ENCODE measurements at regions not wholly inside any gene's neighbourhood (a gene's known extent, or its start where the extent isn't known, plus 50 kb on each side); places are given as distances from the start of the nearest gene placed in this dataset.

DNA sequence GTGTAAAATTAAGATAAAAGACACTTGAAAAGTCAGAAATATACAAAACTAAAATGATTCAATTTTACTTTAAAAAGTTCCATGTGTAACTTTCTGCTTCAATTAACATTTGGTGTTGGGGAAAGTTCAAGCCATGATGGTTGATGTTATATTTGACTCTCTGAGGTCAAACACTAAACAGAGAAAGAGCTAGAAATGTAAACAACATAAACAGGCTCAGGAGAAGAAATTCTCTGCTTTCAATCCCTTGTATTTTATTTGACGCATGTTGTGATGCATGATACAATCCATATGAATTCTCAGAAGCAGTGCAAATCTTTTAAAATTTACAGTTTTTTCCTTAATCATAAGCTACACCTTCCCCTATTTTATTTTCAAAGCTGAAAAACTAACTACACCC lies 822.4 kb downstream of the PCDH18 start:
- Histone ChIP-seq H3K9me3 (ENCODE audit: control insufficient read depth, insufficient read depth, low read depth, low read length) (no peaks in the 10 kb centered on the region), H3K27ac (ENCODE audit: low read length) (no peak overlapping the region), H3K36me3 (ENCODE audit: control insufficient read depth, insufficient read depth, low read length) (no peaks in the 10 kb centered on the region), H3K4me3 (ENCODE audit: low read depth in 2 of 2, low read length in 2 of 2) (no peak overlapping the region), H3K4me1 (ENCODE audit: control insufficient read depth, insufficient read depth, low read length) (no peaks in the 10 kb centered on the region), H3K27me3 (ENCODE audit: control insufficient read depth, insufficient read depth, low read length) (no peaks in the 10 kb centered on the region)
- in situ Hi-C loops (cut with HindIII; ENCODE audit: low pct_unique_long_range_greater_than_20kb, low sequenced_read_pairs) (no loop called here), intact Hi-C loops (cut with micrococcal nuclease; ENCODE audit: unreplicated experiment) (no loop called here)
- CTCF ChIA-PET: no interaction called here
- POLR2A ChIA-PET: no interaction called here
- no TSS peak for BruUV-seq (replicated peaks)
- DNase-seq (ENCODE audit: low read depth, low spot score) (no peak), ATAC-seq (no peak)
- TF ChIP-seq SIN3A (IDR thresholded peaks at IDR 0.05; ENCODE audit: borderline replicate concordance, insufficient read depth, low read depth, low read length): no peak
- TF ChIP-seq, protein P1, sequence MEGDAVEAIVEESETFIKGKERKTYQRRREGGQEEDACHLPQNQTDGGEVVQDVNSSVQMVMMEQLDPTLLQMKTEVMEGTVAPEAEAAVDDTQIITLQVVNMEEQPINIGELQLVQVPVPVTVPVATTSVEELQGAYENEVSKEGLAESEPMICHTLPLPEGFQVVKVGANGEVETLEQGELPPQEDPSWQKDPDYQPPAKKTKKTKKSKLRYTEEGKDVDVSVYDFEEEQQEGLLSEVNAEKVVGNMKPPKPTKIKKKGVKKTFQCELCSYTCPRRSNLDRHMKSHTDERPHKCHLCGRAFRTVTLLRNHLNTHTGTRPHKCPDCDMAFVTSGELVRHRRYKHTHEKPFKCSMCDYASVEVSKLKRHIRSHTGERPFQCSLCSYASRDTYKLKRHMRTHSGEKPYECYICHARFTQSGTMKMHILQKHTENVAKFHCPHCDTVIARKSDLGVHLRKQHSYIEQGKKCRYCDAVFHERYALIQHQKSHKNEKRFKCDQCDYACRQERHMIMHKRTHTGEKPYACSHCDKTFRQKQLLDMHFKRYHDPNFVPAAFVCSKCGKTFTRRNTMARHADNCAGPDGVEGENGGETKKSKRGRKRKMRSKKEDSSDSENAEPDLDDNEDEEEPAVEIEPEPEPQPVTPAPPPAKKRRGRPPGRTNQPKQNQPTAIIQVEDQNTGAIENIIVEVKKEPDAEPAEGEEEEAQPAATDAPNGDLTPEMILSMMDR (IDR thresholded peaks at IDR 0.05): no peak
- TF ChIP-seq, protein P2, sequence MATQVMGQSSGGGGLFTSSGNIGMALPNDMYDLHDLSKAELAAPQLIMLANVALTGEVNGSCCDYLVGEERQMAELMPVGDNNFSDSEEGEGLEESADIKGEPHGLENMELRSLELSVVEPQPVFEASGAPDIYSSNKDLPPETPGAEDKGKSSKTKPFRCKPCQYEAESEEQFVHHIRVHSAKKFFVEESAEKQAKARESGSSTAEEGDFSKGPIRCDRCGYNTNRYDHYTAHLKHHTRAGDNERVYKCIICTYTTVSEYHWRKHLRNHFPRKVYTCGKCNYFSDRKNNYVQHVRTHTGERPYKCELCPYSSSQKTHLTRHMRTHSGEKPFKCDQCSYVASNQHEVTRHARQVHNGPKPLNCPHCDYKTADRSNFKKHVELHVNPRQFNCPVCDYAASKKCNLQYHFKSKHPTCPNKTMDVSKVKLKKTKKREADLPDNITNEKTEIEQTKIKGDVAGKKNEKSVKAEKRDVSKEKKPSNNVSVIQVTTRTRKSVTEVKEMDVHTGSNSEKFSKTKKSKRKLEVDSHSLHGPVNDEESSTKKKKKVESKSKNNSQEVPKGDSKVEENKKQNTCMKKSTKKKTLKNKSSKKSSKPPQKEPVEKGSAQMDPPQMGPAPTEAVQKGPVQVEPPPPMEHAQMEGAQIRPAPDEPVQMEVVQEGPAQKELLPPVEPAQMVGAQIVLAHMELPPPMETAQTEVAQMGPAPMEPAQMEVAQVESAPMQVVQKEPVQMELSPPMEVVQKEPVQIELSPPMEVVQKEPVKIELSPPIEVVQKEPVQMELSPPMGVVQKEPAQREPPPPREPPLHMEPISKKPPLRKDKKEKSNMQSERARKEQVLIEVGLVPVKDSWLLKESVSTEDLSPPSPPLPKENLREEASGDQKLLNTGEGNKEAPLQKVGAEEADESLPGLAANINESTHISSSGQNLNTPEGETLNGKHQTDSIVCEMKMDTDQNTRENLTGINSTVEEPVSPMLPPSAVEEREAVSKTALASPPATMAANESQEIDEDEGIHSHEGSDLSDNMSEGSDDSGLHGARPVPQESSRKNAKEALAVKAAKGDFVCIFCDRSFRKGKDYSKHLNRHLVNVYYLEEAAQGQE (IDR thresholded peaks at IDR 0.05; ENCODE audit: insufficient read depth in 1 of 2, low read depth in 2 of 2, low read length in 1 of 2): no peak
- TF ChIP-seq POLR2AphosphoS5 (IDR thresholded peaks at IDR 0.05; ENCODE audit: low read depth, low read length): no peak
- TF ChIP-seq TCF7L2 (IDR thresholded peaks at IDR 0.05; ENCODE audit: low read depth, low read length): no peak

- BruUV-seq (replicated peaks): no TSS peak
- no peaks in the 10 kb centered on the region for H3K27me3 ChIP-seq (ENCODE audit: control insufficient read depth, insufficient read depth, low read length)
- H3K4me1 ChIP-seq (ENCODE audit: control insufficient read depth, insufficient read depth, low read length): no peaks in the 10 kb centered on the region
- H3K9me3 ChIP-seq (ENCODE audit: control insufficient read depth, insufficient read depth, low read depth, low read length): no peaks in the 10 kb centered on the region
- ATAC-seq (no peak), DNase-seq (ENCODE audit: low read depth, low spot score) (no peak)
- TF ChIP-seq TCF7L2 (IDR thresholded peaks at IDR 0.05; ENCODE audit: low read depth, low read length) (no peak), POLR2AphosphoS5 (IDR thresholded peaks at IDR 0.05; ENCODE audit: low read depth, low read length) (no peak), SIN3A (IDR thresholded peaks at IDR 0.05; ENCODE audit: borderline replicate concordance, insufficient read depth, low read depth, low read length) (no peak)
- TF ChIP-seq, protein P1 (IDR thresholded peaks at IDR 0.05): no peak
- TF ChIP-seq, protein P2 (IDR thresholded peaks at IDR 0.05; ENCODE audit: insufficient read depth in 1 of 2, low read depth in 2 of 2, low read length in 1 of 2): no peak
- no peak overlapping the region for H3K27ac ChIP-seq (ENCODE audit: low read length)
- intact Hi-C loops (cut with micrococcal nuclease; ENCODE audit: unreplicated experiment): no loop called here
- ChIA-PET CTCF (no interaction called here), POLR2A (no interaction called here)
- H3K4me3 ChIP-seq (ENCODE audit: low read depth in 2 of 2, low read length in 2 of 2): no peak overlapping the region
- no peaks in the 10 kb centered on the region for H3K36me3 ChIP-seq (ENCODE audit: control insufficient read depth, insufficient read depth, low read length)
- in situ Hi-C loops (cut with HindIII; ENCODE audit: low pct_unique_long_range_greater_than_20kb, low sequenced_read_pairs): no loop called here
These were observed 825.4 kb downstream of the PCDH18 start for GRCh38 chr4:136706942-136707341.

Data from Panc1 (cell line).